AG04450 (cell line): ENCODE measurements at regions not wholly inside any gene's neighbourhood (a gene's known extent, or its start where the extent isn't known, plus 50 kb on each side); places are given as distances from the start of the nearest gene placed in this dataset.

Experiments used
- CTCF ChIA-PET: fragments of 300-600, 350-600 bp; formaldehyde crosslinking; extraction: SDS; loops from one replicate; lab custom pipeline; 2022; ENCODE audit warnings: antibody characterized with exemption, inconsistent platforms; lab: Charles Lee
- POLR2A ChIA-PET: fragments of 350-600 bp; formaldehyde crosslinking; extraction: SDS; loops from one replicate; lab custom pipeline; 2021; ENCODE audit warnings: antibody characterized with exemption, inconsistent platforms; lab: Yijun Ruan, JAX
- DNase-seq: peaks from one replicate; pipeline ENCODE4 v3.0.0-alpha.2; 2011; ENCODE audit warnings: low read depth, low spot score
- H3K27ac ChIP-seq: one replicate; pipeline ENCODE4 v1.5.1; 2012; ENCODE audit warnings: low read depth, low read length, control low read depth
- H3K27me3 ChIP-seq: one replicate; pipeline ENCODE4 v1.6.0; 2012; ENCODE audit warnings: low read length; ENCODE audit not compliant: control insufficient read depth, insufficient read depth
- H3K4me3 ChIP-seq: 2 replicates; pipeline ENCODE4 v1.5.1; 2011; ENCODE audit warnings: mild to moderate bottlenecking, low read depth, low read length, control low read depth
- H3K9me3 ChIP-seq: 2 replicates; pipeline ENCODE4 v1.5.1; 2012; ENCODE audit warnings: low read length; ENCODE audit not compliant: control insufficient read depth, insufficient read depth
- CTCF ChIP-seq: IDR thresholded peaks from 2 replicates; pipeline ENCODE4 v1.5.1; 2011; ENCODE audit warnings: low read depth, low read length, control low read depth, inconsistent platforms

GRCh38 chr6:146965110-146965689, 239.0 kb upstream of the STXBP5 start:
- Histone ChIP-seq H3K27ac (no peak overlapping the region), H3K4me3 (no peak overlapping the region), H3K27me3 (no peaks in the 10 kb centered on the region), H3K9me3 (peaks cover 8% of the 10 kb centered on the region)
- DNase-seq, result no peak
- ChIA-PET POLR2A (no interaction called here), CTCF (no interaction called here)
- TF ChIP-seq CTCF, result no peak

- no peak overlapping the region for H3K4me3 ChIP-seq
- no peak for TF ChIP-seq CTCF
- peak; percentile 34 for DNase-seq
- H3K27ac ChIP-seq, result no peak overlapping the region
- CTCF ChIA-PET, result no interaction called here
- H3K9me3 ChIP-seq, result peaks cover 8% of the 10 kb centered on the region
- H3K27me3 ChIP-seq, result no peaks in the 10 kb centered on the region
- POLR2A ChIA-PET, result no interaction called here
These were observed 236.0 kb upstream of the STXBP5 start for GRCh38 chr6:146968041-146968760.

GRCh38 chr6:146972546-146972945, 231.7 kb upstream of the STXBP5 start:
- H3K4me3 ChIP-seq, result no peak overlapping the region
- H3K27ac ChIP-seq, result no peak overlapping the region
- ChIA-PET CTCF (no interaction called here), POLR2A (no interaction called here)
- no peak for DNase-seq
- TF ChIP-seq CTCF, result no peak
- H3K27me3 ChIP-seq, result no peaks in the 10 kb centered on the region
- no peaks in the 10 kb centered on the region; the same call in 1 of the 2 replicates for H3K9me3 ChIP-seq

GRCh38 chr6:146974351-146974750, 229.9 kb upstream of the STXBP5 start:
- CTCF ChIA-PET, result no interaction called here
- POLR2A ChIA-PET, result no interaction called here
- no peaks in the 10 kb centered on the region for H3K9me3 ChIP-seq
- DNase-seq, result no peak
- no peak overlapping the region for H3K4me3 ChIP-seq
- no peaks in the 10 kb centered on the region for H3K27me3 ChIP-seq
- no peak for TF ChIP-seq CTCF
- no peak overlapping the region for H3K27ac ChIP-seq

- ChIA-PET CTCF (interaction anchor here (0.6 kb wide), 1 partner anchor 70 kb away, joined by 6 read pairs; no protein-coding TSS in a partner anchor), POLR2A (no interaction called here)
- Histone ChIP-seq H3K27me3 (no peaks in the 10 kb centered on the region), H3K4me3 (no peak overlapping the region), H3K27ac (no peak overlapping the region), H3K9me3 (no peaks in the 10 kb centered on the region)
- TF ChIP-seq CTCF, result no peak
- DNase-seq, result no peak
These were observed 229.1 kb upstream of the STXBP5 start for GRCh38 chr6:146975093-146975492.
